ENCODE measurements at regions not wholly inside any gene's neighbourhood (a gene's known extent, or its start where the extent isn't known, plus 50 kb on each side); places are given as distances from the start of the nearest gene placed in this dataset.

DNA sequence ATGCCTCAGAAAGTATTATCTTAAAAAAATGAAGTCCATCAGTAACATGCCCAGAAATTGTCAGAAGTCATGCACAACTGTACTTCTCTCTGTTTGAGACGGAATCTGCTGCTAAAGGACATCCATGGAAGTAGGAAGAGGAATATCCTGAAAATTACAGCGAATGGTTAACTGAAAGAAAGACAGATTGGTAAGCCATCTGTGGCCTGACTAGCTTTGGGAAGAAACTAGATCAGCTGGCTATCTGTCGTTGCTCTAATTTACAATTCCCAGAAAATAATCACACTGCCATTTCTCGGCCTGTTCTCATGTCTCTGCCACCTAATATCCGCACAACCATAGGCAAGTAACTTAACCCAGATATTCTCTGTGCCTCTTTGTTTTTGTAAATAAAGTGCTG is 496.5 kb downstream of the PCDH19 start:
- TF ChIP-seq EZH2 (IDR thresholded peaks at IDR 0.05; ENCODE audit: borderline replicate concordance, low read depth, low read length, poor library complexity, severe bottlenecking) = no peak
- TF ChIP-seq, protein P1, sequence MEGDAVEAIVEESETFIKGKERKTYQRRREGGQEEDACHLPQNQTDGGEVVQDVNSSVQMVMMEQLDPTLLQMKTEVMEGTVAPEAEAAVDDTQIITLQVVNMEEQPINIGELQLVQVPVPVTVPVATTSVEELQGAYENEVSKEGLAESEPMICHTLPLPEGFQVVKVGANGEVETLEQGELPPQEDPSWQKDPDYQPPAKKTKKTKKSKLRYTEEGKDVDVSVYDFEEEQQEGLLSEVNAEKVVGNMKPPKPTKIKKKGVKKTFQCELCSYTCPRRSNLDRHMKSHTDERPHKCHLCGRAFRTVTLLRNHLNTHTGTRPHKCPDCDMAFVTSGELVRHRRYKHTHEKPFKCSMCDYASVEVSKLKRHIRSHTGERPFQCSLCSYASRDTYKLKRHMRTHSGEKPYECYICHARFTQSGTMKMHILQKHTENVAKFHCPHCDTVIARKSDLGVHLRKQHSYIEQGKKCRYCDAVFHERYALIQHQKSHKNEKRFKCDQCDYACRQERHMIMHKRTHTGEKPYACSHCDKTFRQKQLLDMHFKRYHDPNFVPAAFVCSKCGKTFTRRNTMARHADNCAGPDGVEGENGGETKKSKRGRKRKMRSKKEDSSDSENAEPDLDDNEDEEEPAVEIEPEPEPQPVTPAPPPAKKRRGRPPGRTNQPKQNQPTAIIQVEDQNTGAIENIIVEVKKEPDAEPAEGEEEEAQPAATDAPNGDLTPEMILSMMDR (conservative IDR thresholded peaks at IDR 0.05; ENCODE audit: low read depth, low read length) = no peak
- no peaks in the 10 kb centered on the region for H3K9me3 ChIP-seq (ENCODE audit: low read depth, low read length, poor library complexity, severe bottlenecking)
- no peak overlapping the region for H3K4me3 ChIP-seq (ENCODE audit: low read depth, low read length, poor library complexity, severe bottlenecking)
- no TSS peak for BruUV-seq (replicated peaks)
- CTCF ChIA-PET = no interaction called here
- H3K4me1 ChIP-seq (ENCODE audit: insufficient read depth, low read length, poor library complexity, severe bottlenecking) = no peaks in the 10 kb centered on the region
- peaks cover 2% of the 10 kb centered on the region for H3K27me3 ChIP-seq (replicated peaks; ENCODE audit: insufficient read depth, low read depth, low read length, poor library complexity)
- intact Hi-C loops (cut with micrococcal nuclease; ENCODE audit: unreplicated experiment) = no loop called here
- POLR2A ChIA-PET (ENCODE audit: low non-redundant PET) = no interaction called here
- H3K27ac ChIP-seq (ENCODE audit: low read depth, low read length, poor library complexity, severe bottlenecking) = no peak overlapping the region
- no peaks in the 10 kb centered on the region for H3K36me3 ChIP-seq (ENCODE audit: insufficient read depth, low read length, poor library complexity, severe bottlenecking)
- DNase-seq (ENCODE audit: low spot score) = no peak

DNA sequence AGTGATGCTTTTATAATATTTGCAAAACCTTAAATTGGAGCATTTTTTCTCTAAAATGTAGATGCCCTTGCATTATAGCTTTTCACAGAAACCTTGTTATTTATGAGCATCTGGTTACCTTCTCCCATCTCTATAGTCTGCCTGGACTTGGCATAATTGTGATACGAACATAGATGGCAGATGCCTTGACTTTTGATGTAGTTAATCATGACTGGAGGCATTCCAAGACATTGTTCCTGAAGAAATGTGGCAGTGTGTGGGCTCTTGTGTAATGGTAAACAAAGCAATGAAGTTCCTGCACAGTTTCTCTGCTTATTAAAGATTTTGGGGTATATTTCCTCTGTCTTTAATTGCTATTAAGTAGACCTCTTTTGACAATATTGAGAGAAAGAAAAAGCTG is 500.1 kb downstream of the PCDH19 start:
- no peaks in the 10 kb centered on the region for H3K36me3 ChIP-seq (ENCODE audit: insufficient read depth, low read length, poor library complexity, severe bottlenecking)
- no peak for DNase-seq (ENCODE audit: low spot score)
- no peak for TF ChIP-seq EZH2 (IDR thresholded peaks at IDR 0.05; ENCODE audit: borderline replicate concordance, low read depth, low read length, poor library complexity, severe bottlenecking)
- TF ChIP-seq, protein P1 (conservative IDR thresholded peaks at IDR 0.05; ENCODE audit: low read depth, low read length) = no peak
- H3K27ac ChIP-seq (ENCODE audit: low read depth, low read length, poor library complexity, severe bottlenecking) = no peak overlapping the region
- CTCF ChIA-PET = no interaction called here
- no peaks in the 10 kb centered on the region for H3K9me3 ChIP-seq (ENCODE audit: low read depth, low read length, poor library complexity, severe bottlenecking)
- peaks cover 2% of the 10 kb centered on the region for H3K27me3 ChIP-seq (replicated peaks; ENCODE audit: insufficient read depth, low read depth, low read length, poor library complexity)
- POLR2A ChIA-PET (ENCODE audit: low non-redundant PET) = no interaction called here
- no TSS peak for BruUV-seq (replicated peaks)
- H3K4me3 ChIP-seq (ENCODE audit: low read depth, low read length, poor library complexity, severe bottlenecking) = no peak overlapping the region
- H3K4me1 ChIP-seq (ENCODE audit: insufficient read depth, low read length, poor library complexity, severe bottlenecking) = no peaks in the 10 kb centered on the region
- intact Hi-C loops (cut with micrococcal nuclease; ENCODE audit: unreplicated experiment) = no loop called here

DNA sequence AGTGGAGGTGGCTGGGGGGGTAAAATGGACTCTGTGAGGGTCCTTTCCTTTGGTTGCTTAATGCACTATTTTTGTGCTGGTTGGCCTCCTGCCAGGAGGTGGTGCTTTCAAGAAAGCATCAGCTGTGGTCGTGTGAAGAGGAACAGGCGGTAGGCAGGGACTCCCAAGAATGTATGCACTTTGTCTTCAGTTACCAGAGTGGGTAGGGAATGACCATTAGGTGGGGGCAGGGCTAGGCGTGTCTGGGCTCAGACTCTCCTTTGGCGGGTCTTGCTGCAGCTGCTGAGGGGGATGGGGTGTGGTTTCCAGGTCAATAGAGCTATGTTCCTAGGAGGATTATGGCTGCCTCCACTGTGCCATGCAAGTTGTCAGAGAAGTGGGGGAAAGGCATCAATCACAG is 509.0 kb downstream of the PCDH19 start:
- no peak overlapping the region for H3K27ac ChIP-seq (ENCODE audit: low read depth, low read length, poor library complexity, severe bottlenecking)
- no peaks in the 10 kb centered on the region for H3K36me3 ChIP-seq (ENCODE audit: insufficient read depth, low read length, poor library complexity, severe bottlenecking)
- TF ChIP-seq, protein P1 (conservative IDR thresholded peaks at IDR 0.05; ENCODE audit: low read depth, low read length) = no peak
- TF ChIP-seq EZH2 (IDR thresholded peaks at IDR 0.05; ENCODE audit: borderline replicate concordance, low read depth, low read length, poor library complexity, severe bottlenecking) = no peak
- H3K27me3 ChIP-seq (replicated peaks; ENCODE audit: insufficient read depth, low read depth, low read length, poor library complexity) = no peaks in the 10 kb centered on the region
- no peaks in the 10 kb centered on the region for H3K4me1 ChIP-seq (ENCODE audit: insufficient read depth, low read length, poor library complexity, severe bottlenecking)
- DNase-seq (ENCODE audit: low spot score) = no peak
- no peak overlapping the region for H3K4me3 ChIP-seq (ENCODE audit: low read depth, low read length, poor library complexity, severe bottlenecking)
- BruUV-seq (replicated peaks) = no TSS peak
- CTCF ChIA-PET = no interaction called here
- H3K9me3 ChIP-seq (ENCODE audit: low read depth, low read length, poor library complexity, severe bottlenecking) = no peaks in the 10 kb centered on the region
- POLR2A ChIA-PET (ENCODE audit: low non-redundant PET) = no interaction called here
- intact Hi-C loops (cut with micrococcal nuclease; ENCODE audit: unreplicated experiment) = no loop called here

Measured in A673 (cell line).